ENCODE measurements at regions not wholly inside any gene's neighbourhood (a gene's known extent, or its start where the extent isn't known, plus 50 kb on each side); places are given as distances from the start of the nearest gene placed in this dataset.

GRCh38 chr5:155575861-155576260, 562.3 kb downstream of the KIF4B start:
- TF ChIP-seq CTCF (conservative IDR thresholded peaks at IDR 0.05; ENCODE audit: low read length) (no peak), EZH2phosphoT487 (IDR thresholded peaks at IDR 0.05; ENCODE audit: borderline replicate concordance, low read depth, low read length) (no peak)
